ENCODE measurements at regions not wholly inside any gene's neighbourhood (a gene's known extent, or its start where the extent isn't known, plus 50 kb on each side); places are given as distances from the start of the nearest gene placed in this dataset.
"Not testable (repeated sequence)": the region's sequence is repeated elsewhere in the genome, so short reads cannot be mapped to it uniquely, and the experiment has no call there.

DNA sequence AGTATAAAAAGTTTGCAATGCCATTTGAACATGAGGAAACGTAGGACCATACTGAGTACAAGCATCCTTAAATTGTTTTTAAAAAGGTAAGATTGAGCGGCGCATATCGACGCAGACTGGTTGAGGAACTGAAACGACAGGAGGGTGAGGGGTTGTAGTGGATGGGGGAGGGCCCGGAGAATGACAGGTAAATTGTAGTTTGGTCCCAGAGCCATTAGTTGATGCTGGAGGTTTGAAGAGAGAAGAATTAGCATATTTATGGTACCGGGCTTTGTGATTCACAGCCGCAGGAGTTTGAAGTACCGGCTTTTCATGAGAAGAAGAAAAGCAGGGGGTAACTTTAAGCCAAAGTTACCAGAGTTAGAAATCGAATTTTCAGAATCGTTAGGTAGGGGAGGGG is 179.5 kb downstream of the OTOP1 start:
- POLR2A ChIA-PET (ENCODE audit: unreplicated experiment); H3K79me2 ChIP-seq (ENCODE audit: low read length); H3K4me2 ChIP-seq (ENCODE audit: low read length); H4K20me1 ChIP-seq (ENCODE audit: low read length); ATAC-seq; BruUV-seq (replicated peaks); H3K27me3 ChIP-seq (ENCODE audit: low read length); H3K9ac ChIP-seq (ENCODE audit: low read length); CTCF ChIA-PET; intact Hi-C loops (cut with micrococcal nuclease); H3F3A ChIP-seq (ENCODE audit: low read length, unreplicated experiment); H3K36me3 ChIP-seq (ENCODE audit: low read depth, low read length); H3K27ac ChIP-seq (ENCODE audit: low read length); H3K9me3 ChIP-seq (ENCODE audit: low read length); H3K4me1 ChIP-seq (ENCODE audit: insufficient read depth, low read length); H3K4me3 ChIP-seq (ENCODE audit: low read length); H3K9me2 ChIP-seq (replicated peaks; ENCODE audit: low read length); H2AFZ ChIP-seq (ENCODE audit: low read length); DNase-seq: not testable (repeated sequence)

DNA sequence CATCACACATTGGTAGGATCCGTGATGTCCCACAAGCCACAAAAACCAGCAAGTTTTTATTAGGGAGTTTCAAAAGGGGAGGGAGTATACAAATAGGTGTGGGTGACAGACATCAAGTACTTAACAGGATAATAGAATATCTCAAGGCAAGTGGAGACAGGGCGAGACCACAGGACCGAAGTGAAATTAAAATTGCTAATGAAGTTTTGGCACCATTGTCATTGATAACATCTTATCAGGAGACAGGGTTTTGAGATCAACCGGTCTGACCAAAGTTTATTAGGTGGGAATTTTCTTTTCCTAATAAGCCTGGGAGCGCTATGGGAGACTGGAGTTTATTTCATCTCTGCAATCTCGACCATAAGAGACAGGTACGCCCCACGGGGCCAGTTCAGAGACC is 178.5 kb downstream of the OTOP1 start:
- H3K79me2 ChIP-seq (ENCODE audit: low read length); H3F3A ChIP-seq (ENCODE audit: low read length, unreplicated experiment); H3K36me3 ChIP-seq (ENCODE audit: low read depth, low read length); H3K9me2 ChIP-seq (replicated peaks; ENCODE audit: low read length); H2AFZ ChIP-seq (ENCODE audit: low read length); H4K20me1 ChIP-seq (ENCODE audit: low read length); CTCF ChIA-PET; H3K4me1 ChIP-seq (ENCODE audit: insufficient read depth, low read length); DNase-seq; BruUV-seq (replicated peaks); H3K4me2 ChIP-seq (ENCODE audit: low read length); ATAC-seq; H3K27me3 ChIP-seq (ENCODE audit: low read length); H3K9ac ChIP-seq (ENCODE audit: low read length); POLR2A ChIA-PET (ENCODE audit: unreplicated experiment); H3K9me3 ChIP-seq (ENCODE audit: low read length); H3K4me3 ChIP-seq (ENCODE audit: low read length); intact Hi-C loops (cut with micrococcal nuclease); H3K27ac ChIP-seq (ENCODE audit: low read length): not testable (repeated sequence)

DNA sequence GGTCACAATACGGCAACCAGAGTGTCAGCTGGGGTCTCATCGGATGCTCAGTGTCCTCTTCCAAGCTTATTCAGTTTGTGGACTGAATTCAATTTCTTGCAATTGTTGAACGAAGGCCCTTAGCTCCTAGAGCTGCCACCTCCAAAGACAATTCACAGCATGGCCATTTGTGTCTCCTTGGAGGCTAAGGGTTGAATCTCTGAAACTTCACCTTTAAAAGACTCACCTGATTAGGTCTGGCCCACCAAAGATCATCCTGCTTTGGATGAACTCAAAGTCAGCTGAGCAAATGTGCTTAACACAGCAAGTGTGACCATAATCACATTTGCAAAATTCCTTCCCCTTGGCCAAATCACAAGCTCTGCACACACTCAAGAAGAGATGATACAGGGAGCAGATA is 175.9 kb downstream of the OTOP1 start:
- ATAC-seq; H3K4me1 ChIP-seq (ENCODE audit: insufficient read depth, low read length); H3F3A ChIP-seq (ENCODE audit: low read length, unreplicated experiment); H3K4me3 ChIP-seq (ENCODE audit: low read length); H3K9me3 ChIP-seq (ENCODE audit: low read length); H3K36me3 ChIP-seq (ENCODE audit: low read depth, low read length); intact Hi-C loops (cut with micrococcal nuclease); CTCF ChIA-PET; BruUV-seq (replicated peaks); DNase-seq; H3K9ac ChIP-seq (ENCODE audit: low read length); H4K20me1 ChIP-seq (ENCODE audit: low read length); H3K4me2 ChIP-seq (ENCODE audit: low read length); H3K79me2 ChIP-seq (ENCODE audit: low read length); H3K9me2 ChIP-seq (replicated peaks; ENCODE audit: low read length); POLR2A ChIA-PET (ENCODE audit: unreplicated experiment); H3K27me3 ChIP-seq (ENCODE audit: low read length); H2AFZ ChIP-seq (ENCODE audit: low read length); H3K27ac ChIP-seq (ENCODE audit: low read length): not testable (repeated sequence)

GRCh38 chr4:4052933-4053332 is 173.8 kb downstream of the OTOP1 start:
- H3K27me3 ChIP-seq (ENCODE audit: low read length); H3K27ac ChIP-seq (ENCODE audit: low read length); POLR2A ChIA-PET (ENCODE audit: unreplicated experiment); CTCF ChIA-PET; H3K79me2 ChIP-seq (ENCODE audit: low read length); BruUV-seq (replicated peaks); H3K4me3 ChIP-seq (ENCODE audit: low read length); H2AFZ ChIP-seq (ENCODE audit: low read length); H4K20me1 ChIP-seq (ENCODE audit: low read length); H3K4me1 ChIP-seq (ENCODE audit: insufficient read depth, low read length); H3K9me2 ChIP-seq (replicated peaks; ENCODE audit: low read length); H3K4me2 ChIP-seq (ENCODE audit: low read length); H3K9me3 ChIP-seq (ENCODE audit: low read length); H3K36me3 ChIP-seq (ENCODE audit: low read depth, low read length); H3F3A ChIP-seq (ENCODE audit: low read length, unreplicated experiment); intact Hi-C loops (cut with micrococcal nuclease); H3K9ac ChIP-seq (ENCODE audit: low read length); ATAC-seq: not testable (repeated sequence)
- DNase-seq: peak; percentile 6

GRCh38 chr4:4057226-4057625 is 169.5 kb downstream of the OTOP1 start:
- CTCF ChIA-PET; H3K9me2 ChIP-seq (replicated peaks; ENCODE audit: low read length); H3K4me3 ChIP-seq (ENCODE audit: low read length); ATAC-seq; H3K36me3 ChIP-seq (ENCODE audit: low read depth, low read length); H3K9ac ChIP-seq (ENCODE audit: low read length); H4K20me1 ChIP-seq (ENCODE audit: low read length); H3K27me3 ChIP-seq (ENCODE audit: low read length); H3K27ac ChIP-seq (ENCODE audit: low read length); H3K4me1 ChIP-seq (ENCODE audit: insufficient read depth, low read length); H2AFZ ChIP-seq (ENCODE audit: low read length); H3K4me2 ChIP-seq (ENCODE audit: low read length); H3F3A ChIP-seq (ENCODE audit: low read length, unreplicated experiment); BruUV-seq (replicated peaks); H3K79me2 ChIP-seq (ENCODE audit: low read length); intact Hi-C loops (cut with micrococcal nuclease); POLR2A ChIA-PET (ENCODE audit: unreplicated experiment); H3K9me3 ChIP-seq (ENCODE audit: low read length): not testable (repeated sequence)
- peak; percentile 7 for DNase-seq

DNA sequence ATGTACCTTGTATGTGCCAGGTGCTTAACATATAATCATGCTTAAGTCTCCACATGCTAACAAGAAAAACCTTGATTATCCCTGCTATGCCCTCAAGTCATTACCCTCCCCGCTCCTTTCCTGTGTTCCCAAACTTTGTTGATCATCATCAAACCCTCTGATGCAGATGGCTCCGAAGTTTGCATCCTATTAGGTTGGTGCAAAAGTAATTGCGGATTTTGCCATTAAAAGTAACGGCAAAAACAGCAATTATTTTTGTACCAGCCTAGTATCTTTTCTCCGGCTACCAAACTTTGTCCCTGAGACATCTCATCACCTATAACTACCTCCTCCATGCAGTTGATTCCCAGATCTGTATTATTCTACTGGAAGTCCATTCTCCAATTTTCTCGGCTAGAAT is 142.6 kb downstream of the OTOP1 start:
- H3K27me3 ChIP-seq (ENCODE audit: low read length); H3K36me3 ChIP-seq (ENCODE audit: low read depth, low read length); ATAC-seq; H3K9me2 ChIP-seq (replicated peaks; ENCODE audit: low read length); CTCF ChIA-PET; H3K9me3 ChIP-seq (ENCODE audit: low read length); intact Hi-C loops (cut with micrococcal nuclease); BruUV-seq (replicated peaks); POLR2A ChIA-PET (ENCODE audit: unreplicated experiment); H3K4me1 ChIP-seq (ENCODE audit: insufficient read depth, low read length); H3F3A ChIP-seq (ENCODE audit: low read length, unreplicated experiment); H3K9ac ChIP-seq (ENCODE audit: low read length); H3K27ac ChIP-seq (ENCODE audit: low read length); H3K4me3 ChIP-seq (ENCODE audit: low read length); H2AFZ ChIP-seq (ENCODE audit: low read length); H4K20me1 ChIP-seq (ENCODE audit: low read length); H3K4me2 ChIP-seq (ENCODE audit: low read length); H3K79me2 ChIP-seq (ENCODE audit: low read length); DNase-seq: not testable (repeated sequence)

DNA sequence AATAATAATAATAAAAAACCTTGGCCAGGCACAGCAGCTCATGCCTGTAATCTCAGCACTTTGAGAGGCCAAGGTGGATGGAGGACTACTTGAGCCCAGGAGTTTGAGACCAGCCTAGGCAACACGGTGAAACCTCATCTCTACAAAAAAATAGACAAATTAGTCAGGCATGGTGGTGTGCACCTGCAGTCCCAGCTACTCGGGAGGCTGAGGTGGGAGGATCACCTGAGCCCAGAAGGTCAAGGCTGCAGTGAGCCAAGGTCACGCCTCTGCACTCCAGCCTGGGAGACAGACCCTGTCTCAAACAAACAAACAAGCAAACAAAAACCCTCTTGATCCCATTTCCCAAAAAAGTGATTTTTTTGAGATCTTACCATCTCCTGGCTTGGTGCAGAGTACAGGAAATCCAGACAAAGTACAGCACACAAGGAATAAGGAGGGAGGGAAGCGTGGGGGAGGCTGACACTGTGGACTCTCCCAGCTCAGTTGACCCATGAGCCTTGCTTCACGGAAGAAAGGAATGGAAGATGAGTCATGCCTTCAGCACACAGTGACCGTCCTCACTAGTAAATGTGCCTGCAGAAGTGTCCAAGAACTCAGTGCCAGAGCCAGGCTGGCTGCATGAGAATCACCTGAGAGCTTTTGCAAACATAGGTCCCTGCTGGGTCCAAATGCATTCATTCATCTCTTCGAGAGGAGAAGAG is 136.9 kb downstream of the OTOP1 start:
- H3K36me3 ChIP-seq (ENCODE audit: low read depth, low read length); H3K27ac ChIP-seq (ENCODE audit: low read length); ATAC-seq; H4K20me1 ChIP-seq (ENCODE audit: low read length); H3K4me2 ChIP-seq (ENCODE audit: low read length); H3K4me3 ChIP-seq (ENCODE audit: low read length); intact Hi-C loops (cut with micrococcal nuclease); H3K9ac ChIP-seq (ENCODE audit: low read length); H3F3A ChIP-seq (ENCODE audit: low read length, unreplicated experiment); H2AFZ ChIP-seq (ENCODE audit: low read length); CTCF ChIA-PET; H3K79me2 ChIP-seq (ENCODE audit: low read length); BruUV-seq (replicated peaks); H3K9me2 ChIP-seq (replicated peaks; ENCODE audit: low read length); H3K27me3 ChIP-seq (ENCODE audit: low read length); H3K9me3 ChIP-seq (ENCODE audit: low read length); POLR2A ChIA-PET (ENCODE audit: unreplicated experiment); H3K4me1 ChIP-seq (ENCODE audit: insufficient read depth, low read length): not testable (repeated sequence)
- DNase-seq: peak; percentile 69

Data from PC-3 (cell line).